ENCODE measurements at regions not wholly inside any gene's neighbourhood (a gene's known extent, or its start where the extent isn't known, plus 50 kb on each side); places are given as distances from the start of the nearest gene placed in this dataset.
A peak's percentile ranks its signal among the peaks of the same experiment; 100 is the strongest.

DNA sequence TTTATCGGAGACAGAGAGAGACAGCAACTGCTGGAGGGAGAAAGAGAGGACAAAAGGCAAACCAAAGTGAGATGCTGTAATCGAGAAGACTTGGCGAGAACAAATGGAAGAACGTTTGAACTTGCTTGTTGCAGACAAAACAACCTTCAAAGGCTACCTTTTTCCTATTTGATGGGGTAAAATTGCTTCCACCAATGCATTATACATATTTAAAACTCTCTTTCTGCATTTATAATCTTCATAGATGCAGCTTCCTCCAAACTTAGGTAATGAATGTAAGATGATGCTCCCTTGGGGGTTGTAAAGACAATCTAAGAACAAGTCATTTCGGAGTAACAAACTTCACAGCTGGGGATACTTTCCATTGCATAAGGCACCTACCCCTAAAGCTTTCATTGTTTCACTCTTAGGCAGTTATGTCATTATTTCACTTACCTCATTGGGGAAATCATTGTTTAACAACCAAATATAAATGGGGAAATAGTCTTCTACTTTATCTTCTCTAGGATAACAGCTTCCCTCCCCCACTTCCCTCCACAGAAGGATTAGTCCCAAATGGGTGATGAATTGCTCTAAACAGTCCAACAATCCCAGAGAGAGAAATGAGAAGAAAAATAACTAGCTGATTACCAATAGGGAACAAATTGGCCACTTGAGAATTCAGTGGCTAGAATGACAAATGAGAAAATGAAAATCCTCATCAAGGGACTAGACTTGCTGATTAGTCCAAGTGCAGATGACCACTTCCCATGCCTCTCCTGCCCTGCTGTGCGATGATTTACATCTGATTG is 269.8 kb upstream of the ADAMTS9 start:
- DNase-seq, result no peak
- in situ Hi-C loops (cut with MboI; ENCODE audit: low pct_ligation_motif_present in 1 of 4, low pct_unique_long_range_greater_than_20kb in 1 of 4, low sequenced_read_pairs in 3 of 4) (no loop called here), intact Hi-C loops (cut with DNase I; ENCODE audit: low total_unique reads) (no loop called here)
- Histone ChIP-seq H3K36me3 (no peaks in the 10 kb centered on the region), H3K4me1 (peaks cover 0 to 9% (median 3%) of the 10 kb centered on the region in 4 donors), H3K9me3 (no peaks in the 10 kb centered on the region), H3K4me3 (no peak overlapping the region), H3K27me3 (no peaks in the 10 kb centered on the region), H3K27ac (no peak overlapping the region)
- WGBS, 2 donors (ENCODE audit: low coverage in 1 of 2), result 78 to 86% methylated on average over 6 of the region's 6 CpGs
- TF ChIP-seq CTCF (IDR thresholded peaks at IDR 0.05), result no peak
- no peak for TF ChIP-seq EP300 (IDR thresholded peaks at IDR 0.05; ENCODE audit: low read depth)
- TF ChIP-seq POLR2A (IDR thresholded peaks at IDR 0.05), result no peak
- no peak for TF ChIP-seq POLR2AphosphoS5 (IDR thresholded peaks at IDR 0.05)

GRCh38 chr3:64956711-64957325 is 269.0 kb upstream of the ADAMTS9 start:
- Histone ChIP-seq H3K36me3 (no peaks in the 10 kb centered on the region), H3K27me3 (no peaks in the 10 kb centered on the region), H3K9me3 (no peaks in the 10 kb centered on the region), H3K4me3 (no peak overlapping the region), H3K4me1 (peaks cover 0 to 9% (median 3%) of the 10 kb centered on the region in 4 donors), H3K27ac (no peak overlapping the region)
- intact Hi-C loops (cut with DNase I; ENCODE audit: low total_unique reads), result no loop called here
- no peak for TF ChIP-seq CTCF (IDR thresholded peaks at IDR 0.05)
- no peak for TF ChIP-seq POLR2A (IDR thresholded peaks at IDR 0.05)
- TF ChIP-seq POLR2AphosphoS5 (IDR thresholded peaks at IDR 0.05), result no peak
- no peak for TF ChIP-seq EP300 (IDR thresholded peaks at IDR 0.05; ENCODE audit: low read depth)
- 70 to 75% methylated on average over 10 of the region's 10 CpGs for WGBS, 2 donors (ENCODE audit: low coverage in 1 of 2)
- in situ Hi-C loops (cut with MboI; ENCODE audit: low pct_ligation_motif_present in 1 of 4, low pct_unique_long_range_greater_than_20kb in 1 of 4, low sequenced_read_pairs in 3 of 4), result no loop called here
- DNase-seq, result no peak

DNA sequence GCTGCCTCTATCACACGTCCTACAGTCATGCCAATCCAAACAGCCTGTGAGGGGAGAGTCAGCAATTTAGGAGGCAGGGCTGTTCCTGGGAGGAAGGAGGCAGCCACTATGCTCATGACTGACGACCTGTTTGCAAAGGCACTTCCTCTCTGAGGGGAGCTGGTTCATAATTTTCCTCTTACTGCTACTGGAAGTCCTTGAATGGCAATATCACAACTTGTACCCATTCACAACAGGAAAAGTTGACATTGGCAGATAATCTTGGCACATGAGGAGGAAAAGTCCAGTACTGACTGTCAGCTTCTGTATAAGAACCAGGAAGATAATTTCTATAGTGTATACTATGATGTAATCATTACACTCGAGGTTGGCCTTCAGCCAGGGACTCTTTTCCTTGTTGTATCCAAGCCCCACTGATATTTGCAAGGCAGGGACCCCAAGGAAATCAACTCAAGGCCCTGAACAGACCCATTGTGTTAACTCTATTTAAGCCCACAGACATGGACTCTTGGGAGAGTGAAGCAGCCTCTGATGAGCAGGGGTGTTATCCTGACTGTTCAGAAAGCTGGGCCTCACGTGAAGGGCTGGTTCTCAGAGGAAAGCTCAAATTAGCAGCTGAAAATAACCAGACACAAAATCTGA is 267.3 kb upstream of the ADAMTS9 start:
- H3K27ac ChIP-seq, result peak overlapping the region in 1 of 4 donors; percentile 20
- in situ Hi-C loops (cut with MboI; ENCODE audit: low pct_ligation_motif_present in 1 of 4, low pct_unique_long_range_greater_than_20kb in 1 of 4, low sequenced_read_pairs in 3 of 4), result no loop called here

More for the DNA sequence above, 267.3 kb upstream of the ADAMTS9 start:
- TF ChIP-seq CTCF (IDR thresholded peaks at IDR 0.05) (no peak), POLR2AphosphoS5 (IDR thresholded peaks at IDR 0.05) (peak in 2 of 3 donors; percentile 7 to 25)
- DNase-seq, result peak; percentile 41
- Histone ChIP-seq H3K36me3 (no peaks in the 10 kb centered on the region), H3K4me1 (peaks cover 0 to 9% (median 3%) of the 10 kb centered on the region in 4 donors), H3K9me3 (no peaks in the 10 kb centered on the region), H3K27me3 (no peaks in the 10 kb centered on the region), H3K4me3 (no peak overlapping the region)
- 0 to 26% methylated on average over 1 to 4 of the region's 4 CpGs for WGBS, 2 donors (ENCODE audit: low coverage in 1 of 2)
- intact Hi-C loops (cut with DNase I; ENCODE audit: low total_unique reads), result no loop called here

Data from transverse colon (tissue), 4 donors.